HG03066 (cell line): ENCODE measurements at regions not wholly inside any gene's neighbourhood (a gene's known extent, or its start where the extent isn't known, plus 50 kb on each side); places are given as distances from the start of the nearest gene placed in this dataset.
"Not testable (repeated sequence)": the region's sequence is repeated elsewhere in the genome, so short reads cannot be mapped to it uniquely, and the experiment has no call there.

Experiments used
- ATAC-seq: cut with Tn5 transposase; IDR thresholded peaks from one replicate; pipeline ENCODE4 v1.9.1; 2021; ENCODE audit warnings: low read depth; ENCODE audit not compliant: unreplicated experiment

- no peak for ATAC-seq
These were observed 593.3 kb downstream of the CSNK1G3 start for GRCh38 chr5:124105326-124105725.

GRCh38 chr5:124104821-124105220 is 592.8 kb downstream of the CSNK1G3 start:
- ATAC-seq, result no peak

GRCh38 chr5:124104344-124104743 is 592.4 kb downstream of the CSNK1G3 start:
- no peak for ATAC-seq

- ATAC-seq, result no peak
These were observed 591.7 kb downstream of the CSNK1G3 start for GRCh38 chr5:124103671-124104070.

GRCh38 chr5:124103056-124103455 is 591.1 kb downstream of the CSNK1G3 start:
- ATAC-seq, result not testable (repeated sequence)

GRCh38 chr5:124102486-124102885 is 590.5 kb downstream of the CSNK1G3 start:
- no peak for ATAC-seq

GRCh38 chr5:124093658-124094057 is 581.7 kb downstream of the CSNK1G3 start:
- no peak for ATAC-seq

GRCh38 chr5:124090115-124090514 is 578.1 kb downstream of the CSNK1G3 start:
- no peak for ATAC-seq

- ATAC-seq, result no peak
These were observed 577.6 kb downstream of the CSNK1G3 start for GRCh38 chr5:124089578-124089977.

- no peak for ATAC-seq
These were observed 576.5 kb downstream of the CSNK1G3 start for GRCh38 chr5:124088289-124089032.

- no peak for ATAC-seq
These were observed 575.8 kb downstream of the CSNK1G3 start for GRCh38 chr5:124087752-124088151.

GRCh38 chr5:124080256-124080655 is 568.3 kb downstream of the CSNK1G3 start:
- ATAC-seq, result no peak

GRCh38 chr5:124079062-124079461 is 567.1 kb downstream of the CSNK1G3 start:
- no peak for ATAC-seq

- no peak for ATAC-seq
These were observed 562.5 kb downstream of the CSNK1G3 start for GRCh38 chr5:124074500-124074899.

GRCh38 chr5:124072570-124072969 is 560.6 kb downstream of the CSNK1G3 start:
- no peak for ATAC-seq

GRCh38 chr5:124071039-124071438 is 559.1 kb downstream of the CSNK1G3 start:
- no peak for ATAC-seq

- no peak for ATAC-seq
These were observed 553.5 kb downstream of the CSNK1G3 start for GRCh38 chr5:124065508-124065907.

- no peak for ATAC-seq
These were observed 553.0 kb downstream of the CSNK1G3 start for GRCh38 chr5:124064956-124065355.

GRCh38 chr5:124061663-124062062 is 549.7 kb downstream of the CSNK1G3 start:
- ATAC-seq, result no peak

GRCh38 chr5:124061068-124061430 is 549.1 kb downstream of the CSNK1G3 start:
- ATAC-seq, result no peak

- no peak for ATAC-seq
These were observed 548.6 kb downstream of the CSNK1G3 start for GRCh38 chr5:124060413-124061067.

GRCh38 chr5:124060011-124060410 is 548.0 kb downstream of the CSNK1G3 start:
- no peak for ATAC-seq
